HG03442 (cell line): ENCODE measurements at regions not wholly inside any gene's neighbourhood (a gene's known extent, or its start where the extent isn't known, plus 50 kb on each side); places are given as distances from the start of the nearest gene placed in this dataset.
A peak's percentile ranks its signal among the peaks of the same experiment; 100 is the strongest.
"Not testable (repeated sequence)": the region's sequence is repeated elsewhere in the genome, so short reads cannot be mapped to it uniquely, and the experiment has no call there.

Source experiments
- ATAC-seq: cut with Tn5 transposase; IDR thresholded peaks from one replicate; pipeline ENCODE4 v1.9.1; 2021; ENCODE audit warnings: mild to moderate bottlenecking, moderate library complexity; ENCODE audit not compliant: unreplicated experiment

- no peak for ATAC-seq
These were observed 56.4 kb downstream of the FOXF2 start for GRCh38 chr6:1445650-1446330.

GRCh38 chr6:1449896-1450295 lies 60.5 kb downstream of the FOXF2 start:
- ATAC-seq, result no peak

- ATAC-seq, result no peak
These were observed 63.6 kb downstream of the FOXF2 start for GRCh38 chr6:1453024-1453423.

- ATAC-seq, result not testable (repeated sequence)
These were observed 67.4 kb downstream of the FOXF2 start for GRCh38 chr6:1456816-1457215.

GRCh38 chr6:1461207-1461606 lies 71.8 kb downstream of the FOXF2 start:
- no peak for ATAC-seq

- ATAC-seq, result no peak
These were observed 72.4 kb downstream of the FOXF2 start for GRCh38 chr6:1461736-1462135.

- ATAC-seq, result no peak
These were observed 73.9 kb downstream of the FOXF2 start for GRCh38 chr6:1463275-1463674.

- ATAC-seq, result no peak
These were observed 74.5 kb downstream of the FOXF2 start for GRCh38 chr6:1463751-1464426.

GRCh38 chr6:1464781-1465370 lies 75.5 kb downstream of the FOXF2 start:
- no peak for ATAC-seq

- no peak for ATAC-seq
These were observed 78.8 kb downstream of the FOXF2 start for GRCh38 chr6:1468126-1468525.

GRCh38 chr6:1470040-1470439 lies 80.7 kb downstream of the FOXF2 start:
- ATAC-seq, result peak; percentile 65

GRCh38 chr6:1472643-1473042 lies 83.3 kb downstream of the FOXF2 start:
- no peak for ATAC-seq

- no peak for ATAC-seq
These were observed 83.8 kb downstream of the FOXF2 start for GRCh38 chr6:1473166-1473565.

- no peak for ATAC-seq
These were observed 84.2 kb downstream of the FOXF2 start for GRCh38 chr6:1473598-1473997.

GRCh38 chr6:1474205-1474604 lies 84.8 kb downstream of the FOXF2 start:
- no peak for ATAC-seq

GRCh38 chr6:1475174-1475573 lies 85.8 kb downstream of the FOXF2 start:
- ATAC-seq, result no peak

GRCh38 chr6:1477432-1478090 lies 88.2 kb downstream of the FOXF2 start:
- no peak for ATAC-seq

GRCh38 chr6:1478163-1478826 lies 88.9 kb downstream of the FOXF2 start:
- ATAC-seq, result not testable (repeated sequence)

GRCh38 chr6:1479095-1479494 lies 89.7 kb downstream of the FOXF2 start:
- ATAC-seq, result no peak

GRCh38 chr6:1479601-1480221 lies 90.3 kb downstream of the FOXF2 start:
- no peak for ATAC-seq

GRCh38 chr6:1481286-1481685 lies 91.9 kb downstream of the FOXF2 start:
- ATAC-seq, result no peak
